HG03139 (cell line): ENCODE measurements at regions not wholly inside any gene's neighbourhood (a gene's known extent, or its start where the extent isn't known, plus 50 kb on each side); places are given as distances from the start of the nearest gene placed in this dataset.
"Not testable (repeated sequence)": the region's sequence is repeated elsewhere in the genome, so short reads cannot be mapped to it uniquely, and the experiment has no call there.

ENCODE experiments used
- ATAC-seq: cut with Tn5 transposase; IDR thresholded peaks from one replicate; pipeline ENCODE4 v1.9.1; 2021; ENCODE audit not compliant: unreplicated experiment

DNA sequence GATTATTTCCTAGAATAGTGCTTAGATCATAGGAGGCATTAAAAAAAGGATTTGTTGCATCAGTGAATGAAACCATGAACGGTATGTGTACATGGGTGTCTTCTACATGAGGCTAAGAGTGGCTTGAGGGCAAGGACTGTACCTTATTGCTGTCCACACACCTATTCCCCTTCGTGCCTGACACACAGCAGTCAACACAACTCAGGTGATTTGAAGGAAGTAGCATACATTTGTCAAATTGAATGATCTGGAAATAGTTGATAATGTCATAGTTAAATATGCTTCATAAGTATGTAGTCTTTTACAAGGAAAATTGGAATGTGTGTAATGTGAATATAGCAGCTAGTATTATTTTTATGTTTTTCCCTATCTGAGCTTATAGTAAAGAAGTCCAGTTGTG, 189.0 kb upstream of the DAB1 start:
- no peak for ATAC-seq

DNA sequence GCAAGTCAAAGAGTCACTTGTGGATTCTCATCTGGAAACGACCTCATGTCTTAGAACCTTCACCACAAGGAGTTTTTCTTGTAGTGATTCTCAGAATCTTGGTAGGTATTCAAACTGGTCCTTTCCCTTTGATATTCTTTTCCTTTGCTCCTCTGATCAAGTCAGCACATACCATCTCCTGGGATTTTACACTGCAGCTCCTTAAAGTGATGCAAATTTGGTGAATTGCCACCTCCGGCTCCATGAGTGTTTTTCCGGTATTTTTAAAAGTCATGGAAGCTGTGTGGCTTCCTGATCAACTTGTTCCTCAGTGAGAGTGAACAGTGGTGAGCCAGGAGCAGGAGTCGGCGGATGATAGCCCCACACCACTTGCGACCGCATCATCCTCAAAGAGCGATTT, 182.1 kb upstream of the DAB1 start:
- ATAC-seq: no peak

DNA sequence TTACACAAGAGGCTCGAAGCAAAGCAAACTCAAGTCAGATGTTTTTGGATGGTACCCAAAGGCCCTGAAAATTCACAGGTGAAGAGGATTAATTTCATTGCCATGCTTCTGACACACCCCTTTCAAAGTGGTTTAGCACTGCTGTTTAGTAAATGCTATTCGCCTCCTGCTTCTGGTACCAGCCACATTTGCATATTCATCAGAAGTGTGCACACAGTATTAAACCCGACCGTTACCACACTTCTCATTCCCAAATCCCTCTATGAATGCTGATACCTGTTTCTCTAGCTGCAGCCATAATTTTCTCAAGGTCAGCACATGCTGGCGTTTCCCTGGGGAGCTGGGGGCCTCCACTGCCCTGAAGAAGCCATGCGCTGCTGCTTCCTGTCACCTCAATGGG, 179.8 kb upstream of the DAB1 start:
- no peak for ATAC-seq

DNA sequence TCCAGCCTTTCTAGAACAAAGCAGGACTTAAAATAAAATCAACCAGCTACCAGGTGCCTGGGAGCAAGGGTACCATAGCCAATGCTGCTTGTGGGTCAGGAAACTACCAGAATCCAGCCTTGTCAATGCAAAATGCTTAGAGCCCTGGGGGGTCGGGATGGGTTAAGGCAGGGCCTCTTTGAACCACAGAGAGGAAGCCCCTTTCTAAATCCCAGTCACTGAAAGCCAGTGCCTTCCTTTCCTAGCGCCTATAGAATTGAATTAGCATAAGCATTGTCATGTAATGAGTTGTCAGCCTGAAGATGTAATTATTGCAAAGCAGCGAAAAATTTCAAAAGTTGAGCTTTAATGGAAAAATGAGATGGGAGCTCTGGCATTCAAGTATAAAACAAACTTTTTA, 176.6 kb upstream of the DAB1 start:
- no peak for ATAC-seq

DNA sequence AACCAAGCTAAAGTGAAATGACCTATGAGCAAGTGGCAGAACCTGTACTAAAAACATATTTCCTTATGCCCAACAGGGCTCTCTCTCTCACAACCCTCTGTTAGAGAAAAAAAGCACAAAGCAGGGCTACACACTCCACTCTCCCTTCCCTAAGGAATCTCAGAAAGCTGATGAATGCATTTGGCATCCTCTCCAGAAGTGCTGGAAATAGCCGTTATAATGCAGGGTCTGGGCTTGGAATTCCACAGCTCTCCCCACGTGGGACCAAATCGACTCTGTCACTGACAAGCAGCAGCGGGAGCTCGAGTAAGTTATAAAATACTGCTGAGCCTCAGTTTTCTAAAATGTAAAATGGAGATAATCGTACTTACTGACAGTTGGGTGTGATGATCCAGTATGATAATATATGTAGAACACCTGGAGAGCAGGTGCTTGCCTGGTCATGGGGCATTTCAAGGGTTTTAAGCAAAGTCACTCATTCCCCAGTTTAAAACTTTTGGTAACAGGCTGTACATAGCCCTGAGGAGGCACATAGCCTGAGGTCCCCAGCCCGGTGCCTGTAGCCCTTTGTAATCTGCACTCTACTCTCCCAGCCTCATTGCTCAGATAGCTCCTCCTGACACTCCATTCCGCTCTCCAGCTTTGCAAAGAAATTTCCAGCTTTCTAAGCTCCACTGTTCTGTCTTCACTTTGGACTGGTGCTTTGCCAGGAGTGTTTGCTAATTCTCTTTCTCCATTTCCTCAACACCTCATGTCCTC, 175.6 kb upstream of the DAB1 start:
- ATAC-seq: no peak

DNA sequence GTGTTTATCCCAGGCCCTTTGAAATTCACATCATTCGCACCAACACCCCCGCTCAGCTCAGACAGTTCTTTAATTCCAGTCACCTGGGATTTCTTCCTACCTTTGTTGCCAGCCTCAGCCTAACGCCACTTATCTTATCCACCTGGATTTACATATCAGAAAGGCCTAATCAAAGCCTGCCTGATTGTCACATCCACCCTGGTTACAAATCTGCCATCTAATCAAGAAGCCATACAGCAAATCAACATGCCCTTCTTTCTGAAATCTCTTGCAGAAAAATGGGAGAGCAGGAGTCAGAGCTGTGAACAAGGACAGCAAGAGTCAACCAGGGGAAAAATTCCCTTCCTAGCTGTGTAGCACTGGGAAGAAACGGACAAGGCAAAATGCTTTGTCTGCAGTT, 173.2 kb upstream of the DAB1 start:
- no peak for ATAC-seq

DNA sequence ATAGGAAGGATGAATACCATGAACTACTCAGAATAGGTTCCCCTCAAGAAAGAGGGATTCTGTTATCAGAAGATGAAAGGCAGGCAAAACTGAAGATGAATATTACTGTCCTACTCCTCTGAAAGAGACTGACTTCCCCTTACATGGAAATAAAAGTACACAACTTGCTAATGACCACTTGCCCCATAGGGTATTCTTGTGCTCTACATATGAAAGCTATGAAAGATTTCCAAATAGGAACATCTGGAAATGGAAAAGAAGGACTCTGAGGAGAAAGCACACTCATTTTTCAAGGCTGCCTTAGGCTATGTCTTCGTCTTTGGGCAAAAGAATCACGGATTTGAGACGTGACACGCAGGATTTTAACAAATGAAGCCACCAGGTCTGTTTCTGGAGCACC, 170.1 kb upstream of the DAB1 start:
- no peak for ATAC-seq

DNA sequence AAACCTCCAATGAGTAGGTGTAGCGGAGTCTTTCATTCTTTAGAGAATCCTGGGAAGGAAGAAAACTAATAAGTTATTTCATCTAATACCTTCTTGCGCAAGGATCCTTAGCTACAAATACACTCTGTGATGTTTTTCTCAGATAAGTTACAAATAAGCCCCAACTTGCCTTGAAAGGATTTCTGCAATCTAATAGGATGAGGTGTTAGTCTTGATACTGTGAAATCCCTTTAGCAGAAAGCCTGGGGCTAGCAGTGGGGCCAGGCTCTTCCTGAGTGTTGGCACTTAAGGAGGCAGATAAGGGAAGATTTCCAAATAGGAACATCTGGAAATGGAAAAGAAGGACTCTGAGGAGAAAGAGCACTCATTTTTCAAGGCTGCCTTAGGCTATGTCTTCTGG, 168.0 kb upstream of the DAB1 start:
- no peak for ATAC-seq

DNA sequence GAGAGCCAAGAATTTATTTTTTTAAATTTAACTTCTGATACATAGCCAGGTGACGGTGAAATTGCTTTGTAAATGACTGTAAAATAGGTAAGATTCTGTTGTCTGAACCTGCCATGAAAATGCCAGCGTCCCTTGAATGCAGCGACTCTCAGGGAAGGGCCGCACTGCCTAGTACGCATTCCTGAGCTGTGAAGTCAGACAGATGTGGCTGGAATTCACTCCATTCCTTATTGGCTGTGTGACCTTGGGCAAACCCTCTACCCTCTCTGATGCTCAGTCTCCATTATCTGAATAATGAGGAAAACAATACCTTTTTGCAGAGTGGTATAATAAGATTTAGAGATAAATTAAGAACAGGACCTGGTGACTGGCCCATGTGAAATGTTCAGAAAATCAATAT, 167.1 kb upstream of the DAB1 start:
- no peak for ATAC-seq

DNA sequence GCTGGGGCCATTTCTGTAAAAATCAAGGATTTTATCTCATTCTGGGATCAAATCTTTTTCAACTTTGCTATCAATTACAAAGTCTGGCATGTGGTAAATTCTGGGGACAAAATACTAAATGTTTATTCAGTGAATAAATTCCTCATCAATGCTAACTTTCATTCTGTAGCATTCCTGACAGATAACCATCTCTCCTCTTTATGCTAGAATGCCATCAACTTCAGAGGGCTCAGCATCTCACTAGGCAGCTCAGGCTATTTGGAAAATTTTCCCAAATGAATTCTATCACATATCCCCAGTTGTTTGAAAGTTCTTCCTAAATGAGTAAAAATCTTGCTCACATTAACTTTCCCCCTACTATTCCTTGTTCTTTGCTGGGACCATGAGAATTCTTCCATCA, 163.0 kb upstream of the DAB1 start:
- ATAC-seq: no peak

DNA sequence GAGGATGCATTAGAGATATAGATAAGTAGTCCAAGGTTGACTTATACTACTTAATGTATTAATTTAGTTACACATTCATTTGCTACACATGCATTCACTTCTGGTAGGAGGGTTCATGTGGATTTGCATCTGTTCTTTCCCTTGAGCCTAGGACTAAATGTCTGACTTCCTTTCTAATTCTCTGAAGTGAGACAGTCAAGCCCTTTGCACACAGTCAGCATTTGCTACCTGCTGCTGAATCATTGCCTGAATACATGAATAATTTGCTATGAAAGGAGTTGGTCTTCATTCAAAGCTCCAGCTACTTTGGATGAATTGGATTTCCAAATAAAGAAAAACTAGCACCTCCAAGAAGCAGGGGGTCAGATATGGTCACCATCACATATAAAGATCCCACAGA, 154.8 kb upstream of the DAB1 start:
- no peak for ATAC-seq

DNA sequence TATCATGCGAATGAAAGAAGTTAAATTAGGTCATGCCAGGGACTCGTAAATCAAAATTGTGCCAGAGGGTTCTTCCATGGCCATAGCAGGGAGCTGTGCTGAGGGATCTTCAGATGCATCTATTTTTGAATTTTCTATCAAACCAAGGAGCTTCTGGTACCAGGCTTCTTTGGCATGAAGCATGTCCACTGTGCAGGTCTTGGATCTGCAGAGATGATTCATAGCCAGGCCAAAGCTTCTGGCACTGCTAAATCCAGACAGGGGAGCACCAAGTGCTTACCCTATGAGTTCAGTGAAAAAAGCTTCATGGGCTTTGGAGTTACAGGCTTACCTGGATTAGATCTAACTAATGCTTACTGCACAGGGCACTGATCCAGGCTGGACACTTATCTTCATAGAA, 154.2 kb upstream of the DAB1 start:
- no peak for ATAC-seq

DNA sequence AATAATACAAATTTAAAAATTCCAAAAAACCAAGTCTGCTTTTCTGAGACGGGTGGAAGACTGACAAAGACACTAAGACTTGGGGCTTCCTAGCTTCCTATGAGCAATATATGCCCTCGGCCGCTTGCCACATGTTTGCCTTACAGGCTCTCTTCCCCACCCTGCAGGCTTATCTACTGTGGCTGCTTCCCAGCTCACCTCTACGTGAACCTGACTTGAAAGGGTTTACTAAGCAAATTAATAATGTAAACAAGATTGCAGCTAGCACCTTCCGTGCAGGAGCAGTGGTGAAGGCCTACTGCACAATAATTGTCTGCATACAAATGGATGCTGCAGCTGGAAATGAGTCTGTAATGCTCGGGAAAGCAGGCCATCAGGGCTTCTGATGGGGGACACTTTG, 152.9 kb upstream of the DAB1 start:
- ATAC-seq: no peak

DNA sequence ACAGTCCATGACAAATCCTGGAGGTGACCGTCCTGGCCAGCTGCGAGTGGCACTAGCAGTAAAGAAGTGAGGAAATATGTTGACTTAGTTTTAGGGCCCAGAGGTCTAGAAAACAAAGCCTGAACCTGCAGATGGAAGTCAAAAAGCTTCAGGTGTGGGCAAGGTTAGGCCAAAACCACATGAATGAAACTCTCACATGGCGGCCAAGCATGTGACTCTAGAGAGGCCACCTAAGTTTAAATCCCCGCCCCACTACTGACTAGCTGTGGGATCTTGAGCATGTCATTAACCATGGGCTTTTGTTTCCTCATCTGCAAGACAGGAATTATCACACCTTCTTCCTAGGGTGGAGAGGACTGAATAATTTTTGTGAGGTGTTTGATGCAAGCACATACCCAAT, 148.2 kb upstream of the DAB1 start:
- no peak for ATAC-seq

DNA sequence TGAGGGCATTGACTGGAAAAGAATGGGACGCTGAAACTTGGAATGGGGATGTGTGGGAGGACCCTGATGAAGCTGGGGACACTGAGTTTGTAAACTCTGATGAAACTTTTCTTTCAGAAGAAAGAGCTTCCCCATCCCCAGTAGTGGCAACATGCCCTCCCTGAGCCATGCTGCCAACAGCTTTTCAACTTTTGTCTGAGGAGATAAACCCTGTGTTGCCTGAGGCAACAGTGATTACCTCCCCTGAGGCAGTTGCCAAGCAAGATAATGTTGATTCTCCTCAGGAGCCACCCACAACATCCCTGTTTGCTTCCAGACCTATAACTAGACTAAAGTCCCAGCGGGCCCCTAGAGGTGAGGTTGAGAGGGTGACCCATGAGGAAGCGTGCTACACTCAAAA, 134.2 kb upstream of the DAB1 start:
- ATAC-seq: not testable (repeated sequence)

DNA sequence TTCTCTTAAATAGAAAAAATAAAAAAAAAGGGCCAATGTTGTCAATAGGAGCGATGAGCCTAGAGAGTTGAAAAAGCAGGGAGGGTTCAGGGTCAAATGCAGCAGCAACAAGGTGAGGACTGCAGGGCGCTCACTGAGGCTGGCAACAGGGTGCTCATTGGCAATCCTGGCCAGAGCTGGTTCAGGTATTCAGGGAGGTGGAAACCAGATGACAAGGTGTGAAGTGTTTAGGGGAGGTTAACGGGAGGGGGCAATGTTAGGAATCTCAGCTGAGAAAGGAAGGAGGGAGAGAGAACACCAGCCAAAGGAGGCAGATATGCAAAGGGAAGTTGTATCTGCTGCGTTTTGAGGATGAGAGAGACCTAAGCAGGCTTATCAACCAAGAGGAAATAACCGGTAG, 129.8 kb upstream of the DAB1 start:
- ATAC-seq: no peak

DNA sequence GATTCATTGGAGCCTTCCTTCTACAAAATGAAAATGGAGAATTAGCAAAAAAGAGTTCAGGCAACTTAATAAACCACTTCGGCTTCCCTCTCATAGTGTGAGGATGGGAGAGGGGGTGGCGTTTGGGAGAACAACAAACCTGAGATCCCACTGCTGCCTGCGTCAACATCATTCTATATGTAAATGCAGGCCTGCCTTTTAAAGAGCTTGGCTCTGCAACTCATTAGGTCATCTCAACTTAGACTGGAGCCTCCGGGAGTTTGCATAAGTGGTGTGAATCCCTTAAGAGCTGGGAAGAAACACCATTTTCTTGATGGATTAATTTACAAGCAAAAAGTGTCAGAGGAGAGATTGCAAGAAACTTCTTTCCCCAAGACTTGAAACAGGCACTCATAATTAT, 127.6 kb upstream of the DAB1 start:
- ATAC-seq: no peak

DNA sequence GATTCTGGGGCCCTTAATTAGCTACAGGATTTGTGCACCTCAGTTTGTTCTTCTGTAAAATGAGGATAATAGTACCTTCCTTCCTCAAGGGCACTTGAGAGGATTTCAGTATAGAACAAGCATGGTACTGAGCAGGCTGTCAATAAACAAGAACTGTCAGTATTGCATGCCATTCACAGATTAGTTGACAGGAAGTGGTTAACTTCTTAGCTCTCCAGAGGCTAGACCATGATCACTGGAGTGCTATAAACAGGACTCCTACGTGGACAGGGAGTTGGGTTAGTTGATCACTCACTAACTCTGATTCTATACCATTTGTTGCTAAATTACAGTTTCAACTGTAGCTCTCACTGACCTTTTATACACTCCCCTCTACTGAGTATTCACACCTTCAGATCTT, 126.2 kb upstream of the DAB1 start:
- ATAC-seq: peak; percentile 80

DNA sequence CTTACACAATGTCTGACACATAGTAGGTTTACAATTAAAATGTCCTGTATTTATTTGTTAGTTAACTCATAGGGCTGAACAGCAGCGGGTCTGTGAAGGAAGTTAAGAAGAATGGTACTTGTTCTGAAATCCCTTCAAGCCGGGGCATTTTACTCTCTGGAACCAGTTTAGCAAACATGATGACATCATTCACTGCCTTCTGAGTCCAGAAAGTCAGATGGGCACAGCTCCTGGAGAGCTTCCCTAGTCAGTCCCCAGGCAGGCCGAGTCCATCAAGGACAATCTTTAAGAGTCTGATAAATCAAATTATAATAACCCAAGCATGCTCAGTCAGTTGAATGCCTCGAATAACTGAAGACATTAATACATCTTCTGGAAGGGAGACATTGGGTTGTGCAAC, 125.4 kb upstream of the DAB1 start:
- ATAC-seq: no peak

DNA sequence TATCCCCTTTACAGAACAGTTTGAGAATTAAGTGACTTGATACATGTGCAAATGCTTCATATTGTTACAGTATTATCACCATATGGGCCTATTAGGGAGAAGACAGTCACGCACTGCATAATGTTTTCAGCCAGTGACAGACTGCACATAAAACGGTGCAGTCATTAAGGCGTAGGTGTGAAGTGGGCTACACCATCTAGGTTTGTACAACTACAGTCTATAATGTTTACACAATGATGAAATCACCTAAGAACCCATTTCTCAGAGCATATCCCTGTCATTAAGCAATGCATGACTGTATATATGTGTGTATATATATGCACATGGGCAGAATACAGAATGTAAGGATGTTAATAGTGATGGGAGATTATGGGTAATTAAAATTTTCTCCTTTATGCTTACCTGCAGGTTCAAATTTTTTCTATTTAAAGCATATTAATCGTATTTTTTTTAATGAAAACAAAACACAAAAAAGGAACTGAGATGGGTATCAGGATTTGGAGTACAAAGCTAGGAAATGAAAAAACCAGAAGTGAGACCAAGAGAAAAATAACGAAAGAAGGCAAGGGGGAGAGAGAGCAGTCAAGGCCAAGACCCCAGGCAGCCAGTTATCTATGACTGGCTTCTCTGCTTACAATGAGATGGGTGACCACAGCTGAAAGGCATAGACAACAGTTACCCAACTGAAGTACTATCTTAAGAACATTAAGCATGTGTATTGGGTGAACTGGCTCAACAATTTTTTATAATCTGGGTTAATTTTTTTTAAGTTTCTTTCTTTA, 122.9 kb upstream of the DAB1 start:
- no peak for ATAC-seq

DNA sequence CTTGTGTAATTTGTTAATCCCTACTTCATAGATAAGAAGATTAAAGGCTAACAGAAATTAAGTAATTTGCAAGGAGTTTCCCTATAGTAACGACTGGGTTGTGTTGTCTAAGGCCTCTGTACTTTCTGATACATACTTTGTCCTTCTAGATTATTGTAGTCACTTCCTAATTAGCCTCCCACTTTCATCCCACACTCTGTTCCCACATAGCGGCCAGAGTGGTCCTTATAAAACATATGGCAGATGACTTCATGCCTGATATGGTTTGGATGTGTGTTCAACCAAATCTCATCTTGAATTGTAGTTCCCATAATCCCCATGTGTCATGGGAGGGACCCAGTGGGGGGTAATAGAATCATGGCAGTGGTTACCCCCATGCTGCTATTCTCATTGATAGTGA, 120.5 kb upstream of the DAB1 start:
- ATAC-seq: no peak

DNA sequence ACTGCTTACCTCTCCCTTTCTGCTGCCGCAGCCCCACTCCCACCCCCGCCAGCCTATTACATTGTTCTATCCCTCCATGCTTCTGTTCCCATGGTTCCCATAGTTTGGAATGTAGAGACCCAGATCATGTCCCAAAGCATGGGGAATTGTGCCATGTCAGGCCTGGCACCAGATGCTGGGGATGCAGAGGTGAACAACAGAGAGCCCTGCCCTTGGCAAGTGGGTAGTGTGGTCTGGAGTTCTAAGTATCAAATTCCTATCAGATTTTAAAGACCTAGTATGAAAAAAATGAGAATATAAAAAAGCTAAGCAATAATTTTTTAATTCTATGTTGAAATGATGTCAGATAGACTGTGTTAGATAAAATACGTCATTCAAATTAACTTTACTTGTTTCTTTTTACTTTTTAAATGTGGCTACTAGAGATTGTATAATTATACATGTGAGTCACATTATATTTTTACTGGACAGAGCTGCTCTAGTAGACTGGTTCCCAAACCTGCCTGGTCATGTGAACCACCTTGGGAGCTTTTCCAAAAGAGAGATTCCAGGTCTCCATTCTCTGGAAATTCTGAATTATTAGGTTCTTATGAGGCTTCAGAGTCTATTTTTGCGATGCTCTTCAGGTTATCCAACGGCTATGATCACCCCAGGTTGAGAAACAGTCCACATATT, 113.0 kb upstream of the DAB1 start:
- no peak for ATAC-seq
